COR-L47 (cell line): ENCODE measurements at regions not wholly inside any gene's neighbourhood (a gene's known extent, or its start where the extent isn't known, plus 50 kb on each side); places are given as distances from the start of the nearest gene placed in this dataset.
"Not testable (repeated sequence)": the region's sequence is repeated elsewhere in the genome, so short reads cannot be mapped to it uniquely, and the experiment has no call there.

ENCODE experiments used
- DNase-seq: peaks from one replicate; lab custom pipeline; 2025; lab: John Stamatoyannopoulos, UW

DNA sequence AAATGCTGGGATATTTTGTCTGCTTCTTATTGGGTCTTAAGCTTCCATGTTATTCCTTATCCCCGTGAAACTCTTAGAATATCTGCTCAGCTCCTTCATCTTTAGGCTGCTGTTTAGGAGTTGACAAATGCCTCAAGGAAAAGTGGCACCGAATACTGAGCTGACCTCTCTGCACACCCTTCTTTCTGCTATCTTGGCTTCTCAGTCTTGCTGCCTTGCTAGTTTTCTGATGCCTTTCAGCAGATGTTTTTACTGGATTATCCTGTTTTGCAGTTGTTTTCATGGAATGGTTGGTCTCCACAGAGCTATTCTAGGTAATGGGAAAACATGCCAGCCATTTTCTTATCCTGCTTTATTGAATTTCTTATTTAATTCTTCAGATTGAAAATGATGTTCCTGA lies 86.3 kb downstream of the GYPE start:
- DNase-seq: no peak

GRCh38 chr4:143817866-143818265 lies 87.5 kb downstream of the GYPE start:
- not testable (repeated sequence) for DNase-seq

GRCh38 chr4:143815375-143815774 lies 90.0 kb downstream of the GYPE start:
- not testable (repeated sequence) for DNase-seq

- not testable (repeated sequence) for DNase-seq
Observed at GRCh38 chr4:143813431-143814154, 91.8 kb downstream of the GYPE start.

DNA sequence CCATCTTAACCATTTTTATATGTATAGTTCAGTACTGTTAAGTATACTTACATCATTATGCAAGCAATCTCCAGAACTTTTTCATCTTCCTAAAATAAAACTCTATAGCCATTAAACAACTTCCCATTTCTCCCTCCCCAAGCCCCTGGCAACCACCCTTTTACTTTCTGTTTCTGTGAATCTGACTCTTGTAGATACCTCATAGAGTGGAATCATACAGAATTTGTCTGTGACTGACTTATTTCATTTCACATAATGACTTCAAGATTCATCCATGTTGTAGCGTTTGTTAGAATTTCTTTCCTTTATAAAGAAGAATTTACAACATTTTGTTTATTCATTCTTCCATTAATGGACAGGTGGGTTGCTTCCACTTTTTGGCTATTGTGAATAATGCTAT lies 91.2 kb upstream of the FREM3 start:
- not testable (repeated sequence) for DNase-seq

DNA sequence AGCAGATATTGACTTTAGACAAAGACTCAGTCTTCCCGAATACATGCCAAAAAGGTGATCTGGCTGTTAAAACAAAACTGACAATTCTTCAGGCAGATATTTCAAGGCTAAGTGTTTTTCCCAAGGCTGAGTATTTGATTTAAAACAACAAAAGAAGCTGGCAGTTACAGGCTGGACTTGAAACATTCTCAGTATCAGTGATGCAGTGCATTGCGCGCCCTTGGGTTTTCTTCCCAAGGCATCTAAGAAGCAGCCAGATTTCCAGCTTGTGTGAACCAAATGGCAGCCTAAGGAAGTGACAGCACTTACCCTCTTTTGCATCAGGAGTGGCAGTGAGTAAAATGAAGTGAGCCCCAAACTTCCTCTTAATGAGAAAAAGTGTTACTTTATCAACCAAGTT lies 90.0 kb upstream of the FREM3 start:
- not testable (repeated sequence) for DNase-seq

DNA sequence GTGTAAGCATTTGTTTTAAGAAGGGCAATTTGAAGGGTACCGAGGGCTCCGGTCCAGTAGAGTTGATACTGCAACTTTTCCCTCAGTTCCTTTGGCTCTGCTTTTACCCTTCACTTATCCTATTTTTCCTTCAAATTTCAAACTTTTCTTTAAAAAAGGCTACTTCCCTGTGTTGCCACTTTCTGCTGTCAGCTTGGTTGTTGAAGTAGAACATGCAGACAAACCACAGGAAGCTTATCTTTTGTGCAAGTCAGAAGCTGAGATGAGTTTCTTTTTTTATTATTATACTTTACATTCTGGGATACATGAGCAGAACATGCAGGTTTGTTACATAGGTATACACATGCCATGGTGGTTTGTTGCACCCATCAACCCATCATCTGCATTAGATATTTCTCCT lies 89.1 kb upstream of the FREM3 start:
- DNase-seq: not testable (repeated sequence)

DNA sequence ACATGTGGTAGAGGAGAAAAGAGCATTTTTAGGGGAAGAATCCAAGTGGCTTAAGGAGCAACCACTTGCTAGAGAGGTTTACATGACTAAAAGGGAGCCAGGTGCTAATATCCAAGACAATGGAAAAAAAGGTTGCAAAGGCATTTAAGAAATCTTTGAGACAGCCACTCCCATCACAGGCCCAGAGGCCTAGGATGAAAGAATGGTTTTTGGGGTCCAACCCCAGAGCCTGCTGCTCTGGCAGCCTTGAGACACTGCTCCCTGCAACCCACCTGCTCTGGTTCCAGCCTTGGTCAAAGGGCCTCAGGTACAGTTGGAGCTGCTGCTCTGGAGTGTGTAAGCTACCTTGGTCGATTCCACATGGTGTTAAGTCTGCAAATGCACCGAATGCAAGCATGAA lies 84.1 kb upstream of the FREM3 start:
- DNase-seq: no peak

DNA sequence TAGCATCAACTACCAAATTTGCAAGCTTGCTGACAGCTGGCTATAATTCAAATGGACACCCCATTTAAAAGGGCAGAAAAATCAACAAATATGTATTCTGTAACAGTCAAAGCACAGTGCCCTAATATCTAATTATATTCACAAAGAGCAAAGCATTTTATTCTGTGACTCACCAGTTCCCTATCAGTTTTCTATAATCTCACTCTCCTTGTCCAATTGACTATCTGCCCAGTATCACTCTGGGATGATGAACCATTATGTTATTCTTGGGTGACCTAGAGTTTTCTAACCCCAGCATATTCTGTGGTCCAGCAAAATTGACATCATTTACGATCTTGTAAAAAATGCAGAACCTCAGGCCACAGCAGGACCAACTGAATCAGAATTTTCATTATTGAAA lies 82.0 kb upstream of the FREM3 start:
- no peak for DNase-seq

GRCh38 chr4:143773998-143774895 lies 73.8 kb upstream of the FREM3 start:
- peak; percentile 54 for DNase-seq

- DNase-seq: no peak
Observed at GRCh38 chr4:143771269-143771668, 70.8 kb upstream of the FREM3 start.

- no peak for DNase-seq
Observed at GRCh38 chr4:143768007-143768591, 67.6 kb upstream of the FREM3 start.

GRCh38 chr4:143763587-143763986 lies 63.1 kb upstream of the FREM3 start:
- DNase-seq: no peak

GRCh38 chr4:143762511-143762910 lies 62.0 kb upstream of the FREM3 start:
- no peak for DNase-seq
